Mesenteric fat pad (tissue), 1 donor: ENCODE measurements at regions not wholly inside any gene's neighbourhood (a gene's known extent, or its start where the extent isn't known, plus 50 kb on each side); places are given as distances from the start of the nearest gene placed in this dataset.

Source experiments
- DNase-seq: peaks from one replicate; pipeline ENCODE4 v3.0.0-alpha.2; 2020; ENCODE audit warnings: low spot score
- donor health status: DM: yes; HTN: yes; CAD: no.

- no peak for DNase-seq
Measured at GRCh38 chr10:131762789-131763696, 137.8 kb upstream of the PPP2R2D start.

- no peak for DNase-seq
Measured at GRCh38 chr10:131764929-131765328, 135.9 kb upstream of the PPP2R2D start.

- no peak for DNase-seq
Measured at GRCh38 chr10:131766096-131766495, 134.7 kb upstream of the PPP2R2D start.

GRCh38 chr10:131767716-131768115 is 133.1 kb upstream of the PPP2R2D start:
- DNase-seq: no peak

- DNase-seq: no peak
Measured at GRCh38 chr10:131769571-131770410, 131.0 kb upstream of the PPP2R2D start.

GRCh38 chr10:131770946-131771633 is 129.7 kb upstream of the PPP2R2D start:
- DNase-seq: peak; percentile 72

- DNase-seq: peak; percentile 64
Measured at GRCh38 chr10:131771634-131772358, 129.0 kb upstream of the PPP2R2D start.

- DNase-seq: no peak
Measured at GRCh38 chr10:131772441-131772840, 128.4 kb upstream of the PPP2R2D start.

- DNase-seq: peak; percentile 78
Measured at GRCh38 chr10:131773370-131774343, 127.2 kb upstream of the PPP2R2D start.

- DNase-seq: peak; percentile 67
Measured at GRCh38 chr10:131774681-131775085, 126.1 kb upstream of the PPP2R2D start.

GRCh38 chr10:131775433-131775832 is 125.4 kb upstream of the PPP2R2D start:
- DNase-seq: peak; percentile 72

- DNase-seq: peak; percentile 59
Measured at GRCh38 chr10:131775833-131776232, 125.0 kb upstream of the PPP2R2D start.

GRCh38 chr10:131776496-131776895 is 124.3 kb upstream of the PPP2R2D start:
- no peak for DNase-seq

GRCh38 chr10:131777162-131777561 is 123.6 kb upstream of the PPP2R2D start:
- DNase-seq: no peak

- no peak for DNase-seq
Measured at GRCh38 chr10:131777921-131778320, 122.9 kb upstream of the PPP2R2D start.

- DNase-seq: peak; percentile 60
Measured at GRCh38 chr10:131778385-131778784, 122.4 kb upstream of the PPP2R2D start.

GRCh38 chr10:131778842-131779241 is 122.0 kb upstream of the PPP2R2D start:
- no peak for DNase-seq

- DNase-seq: peak; percentile 71
Measured at GRCh38 chr10:131779661-131780394, 121.0 kb upstream of the PPP2R2D start.

GRCh38 chr10:131781076-131781475 is 119.7 kb upstream of the PPP2R2D start:
- no peak for DNase-seq
